Omental fat pad (tissue), 3 donors: ENCODE measurements at regions not wholly inside any gene's neighbourhood (a gene's known extent, or its start where the extent isn't known, plus 50 kb on each side); places are given as distances from the start of the nearest gene placed in this dataset.

ENCODE experiments used
- ATAC-seq: fragments of 150-250 bp; one replicate; pipeline ENCODE4 v1.9.1; 2016; ENCODE audit warnings: mild to moderate bottlenecking, moderate library complexity; ENCODE audit not compliant: low FRiP score
- DNase-seq: peaks from one replicate; pipeline ENCODE4 v3.0.0-alpha.2; 2019; ENCODE audit warnings: low spot score
- CTCF ChIP-seq, 3 donors: fragments of 450-650 bp; IDR thresholded peaks; one replicate each; pipeline ENCODE4 v1.5.1; 2016 to 2017; ENCODE audit warnings: antibody characterized with exemption in 3 of 3, mild to moderate bottlenecking in 3 of 3, moderate library complexity in 2 of 3

GRCh38 chr2:58429014-58429875 lies 188.1 kb upstream of the FANCL start:
- no peak for DNase-seq
- peak; percentile 64 for ATAC-seq
- no peak for TF ChIP-seq CTCF (IDR thresholded peaks at IDR 0.05)

GRCh38 chr2:58428096-58429013 lies 187.2 kb upstream of the FANCL start:
- no peak for TF ChIP-seq CTCF (IDR thresholded peaks at IDR 0.05)
- DNase-seq (no peak), ATAC-seq (peak; percentile 47)

- no peak for DNase-seq
These were observed 186.5 kb upstream of the FANCL start for GRCh38 chr2:58427572-58428095.

GRCh38 chr2:58425368-58425767 lies 184.2 kb upstream of the FANCL start:
- DNase-seq (no peak), ATAC-seq (no peak)
- no peak for TF ChIP-seq CTCF (IDR thresholded peaks at IDR 0.05)

More at GRCh38 chr2:58427572-58428095, 186.5 kb upstream of the FANCL start:
- no peak for TF ChIP-seq CTCF (IDR thresholded peaks at IDR 0.05)
- no peak for ATAC-seq

GRCh38 chr2:58419983-58420382 lies 178.9 kb upstream of the FANCL start:
- TF ChIP-seq CTCF (IDR thresholded peaks at IDR 0.05), result no peak
- no peak for DNase-seq
- ATAC-seq, result no peak

GRCh38 chr2:58416696-58417095 lies 175.6 kb upstream of the FANCL start:
- no peak for TF ChIP-seq CTCF (IDR thresholded peaks at IDR 0.05)
- DNase-seq (no peak), ATAC-seq (no peak)
